H1 (cell line): ENCODE measurements at regions not wholly inside any gene's neighbourhood (a gene's known extent, or its start where the extent isn't known, plus 50 kb on each side); places are given as distances from the start of the nearest gene placed in this dataset.

Experiments
- CTCF ChIA-PET: fragments of 300-600 bp; sonication (Branson Sonifier 250); formaldehyde crosslinking; loops from one replicate; lab custom pipeline; 2021; ENCODE audit not compliant: partially characterized antibody; lab: Charles Lee
- POLR2A ChIA-PET: fragments of 300-600 bp; sonication (Branson Sonifier 250); formaldehyde crosslinking; loops from one replicate; lab custom pipeline; 2021; ENCODE audit warnings: inconsistent platforms; ENCODE audit not compliant: partially characterized antibody; lab: Charles Lee
- DNase-seq, 2 experiments: peaks; one replicate each; pipeline versions ENCODE4 v3.0.0 to v3.0.0-alpha.2; 2010 to 2022; ENCODE audit warnings: low spot score in 2 of 2, low read depth in 1 of 2, mixed read lengths in 1 of 2
- FAIRE-seq: peaks from 2 replicates; lab custom pipeline; 2011; peaks lifted over from hg19 to GRCh38; lab: Jason Lieb, UNC
- H2AFZ ChIP-seq: 2 replicates; pipeline ENCODE4 v1.8.1; 2012; ENCODE audit warnings: low read length, inconsistent platforms
- H2AK5ac ChIP-seq: 2 replicates; pipeline ENCODE4 v1.6.1; 2013; ENCODE audit warnings: low read depth, low read length
- H2BK120ac ChIP-seq: replicated peaks from 2 replicates; pipeline ENCODE3; 2013; ENCODE audit warnings: low read depth, low read length, inconsistent platforms
- H2BK12ac ChIP-seq: 2 replicates; pipeline ENCODE4 v1.6.1; 2013; ENCODE audit warnings: low read depth, low read length
- H2BK15ac ChIP-seq: 2 replicates; pipeline ENCODE4 v1.6.1; 2013; ENCODE audit warnings: low read length
- H2BK20ac ChIP-seq: 2 replicates; pipeline ENCODE4 v1.6.1; 2013; ENCODE audit warnings: low read length
- H2BK5ac ChIP-seq: 2 replicates; pipeline ENCODE4 v1.6.1; 2013; ENCODE audit warnings: low read depth, low read length
- H3K14ac ChIP-seq: 2 replicates; pipeline ENCODE4 v1.6.1; 2013; ENCODE audit warnings: inconsistent platforms; ENCODE audit not compliant: insufficient read length
- H3K18ac ChIP-seq: 2 replicates; pipeline ENCODE4 v1.6.1; 2013; ENCODE audit warnings: low read length; ENCODE audit errors: extremely low read depth
- H3K23ac ChIP-seq: 2 replicates; pipeline ENCODE4 v1.6.1; 2013; ENCODE audit warnings: inconsistent platforms; ENCODE audit not compliant: insufficient read length
- H3K23me2 ChIP-seq: 2 replicates; pipeline ENCODE4 v1.6.1; 2013; ENCODE audit warnings: low read depth, low read length
- H3K27ac ChIP-seq: 2 replicates; pipeline ENCODE4 v1.6.1; 2011; ENCODE audit warnings: low read depth, low read length, inconsistent platforms
- H3K27me3 ChIP-seq, 4 experiments: replicated peaks in 1 of 4; 1 replicate in 1 of 4; 2 replicates in 3 of 4; pipeline versions ENCODE4 v1.6.1 to v1.8.1; 2011 to 2013; ENCODE audit warnings: low read length in 3 of 4, mild to moderate bottlenecking in 3 of 4, inconsistent platforms in 2 of 4, mixed read lengths in 2 of 4, moderate library complexity in 1 of 4; ENCODE audit not compliant: control insufficient read depth in 3 of 4, insufficient read depth in 3 of 4; ENCODE audit errors: extremely low read depth in 1 of 4
- H3K36me3 ChIP-seq, 4 experiments: 2 replicates each; pipeline versions ENCODE4 v1.6.1 to v1.8.1; 2011 to 2013; ENCODE audit warnings: mild to moderate bottlenecking in 4 of 4, low read length in 3 of 4, moderate library complexity in 2 of 4, control low read depth in 1 of 4, inconsistent platforms in 1 of 4; ENCODE audit not compliant: insufficient read depth in 4 of 4, control insufficient read depth in 2 of 4
- H3K4ac ChIP-seq: replicated peaks from 2 replicates; pipeline ENCODE3; 2013; ENCODE audit warnings: low read length, low read depth, mixed read lengths, inconsistent platforms; ENCODE audit not compliant: insufficient read length
- H3K4me1 ChIP-seq, 4 experiments: replicated peaks in 1 of 4; 1 replicate in 1 of 4; 2 replicates in 3 of 4; pipeline versions ENCODE4 v1.6.1 to v1.8.1; 2011 to 2013; ENCODE audit warnings: low read length in 3 of 4, inconsistent platforms in 2 of 4, mixed read lengths in 1 of 4; ENCODE audit not compliant: insufficient read depth in 4 of 4, control insufficient read depth in 3 of 4
- H3K4me2 ChIP-seq, 2 experiments: 2 replicates each; pipeline versions ENCODE4 v1.6.1 to v1.8.1; 2011 to 2013; ENCODE audit warnings: low read depth in 2 of 2, low read length in 2 of 2, control low read depth in 1 of 2, inconsistent platforms in 1 of 2, mild to moderate bottlenecking in 1 of 2; ENCODE audit not compliant: insufficient read depth in 1 of 2
- H3K4me3 ChIP-seq, 4 experiments: fragments of 200-600, 300-600 bp in 1 of 4; sonication (generic), shearing (Covaris generic), sonication (Bioruptor Twin) in 1 of 4; 2 replicates each; pipeline versions ENCODE4 v1.5.1 to v1.8.1; 2011 to 2016; ENCODE audit warnings: low read length in 4 of 4, low read depth in 3 of 4, control low read depth in 2 of 4, inconsistent platforms in 2 of 4, mild to moderate bottlenecking in 2 of 4, mixed read lengths in 1 of 4, moderate library complexity in 1 of 4; ENCODE audit not compliant: insufficient read depth in 2 of 4; ENCODE audit errors: extremely low read depth in 1 of 4
- H3K56ac ChIP-seq: replicated peaks from 2 replicates; pipeline ENCODE3; 2013; ENCODE audit warnings: low read depth, mild to moderate bottlenecking, mixed read lengths, low read length, inconsistent platforms; ENCODE audit not compliant: insufficient read length
- H3K79me1 ChIP-seq: 2 replicates; pipeline ENCODE4 v1.6.1; 2013; ENCODE audit warnings: low read depth, low read length, control low read depth
- H3K79me2 ChIP-seq, 2 experiments: 2 replicates each; pipeline versions ENCODE4 v1.6.1 to v1.8.1; 2012 to 2013; ENCODE audit warnings: low read length in 2 of 2, mild to moderate bottlenecking in 2 of 2, inconsistent platforms in 1 of 2; ENCODE audit not compliant: insufficient read depth in 2 of 2, control insufficient read depth in 1 of 2
- H3K9ac ChIP-seq, 4 experiments: replicated peaks in 1 of 4; 1 replicate in 1 of 4; 2 replicates in 3 of 4; pipeline versions ENCODE4 v1.6.1 to v1.8.1; 2011 to 2013; ENCODE audit warnings: low read depth in 3 of 4, low read length in 3 of 4, control low read depth in 2 of 4, mild to moderate bottlenecking in 2 of 4, moderate library complexity in 2 of 4, inconsistent platforms in 1 of 4; ENCODE audit errors: extremely low read depth in 1 of 4
- H3K9me3 ChIP-seq, 2 experiments: 2 replicates each; pipeline versions ENCODE4 v1.6.1 to v1.8.1; 2012 to 2013; ENCODE audit warnings: mild to moderate bottlenecking in 2 of 2, moderate library complexity in 2 of 2, control low read depth in 1 of 2, inconsistent platforms in 1 of 2, low read depth in 1 of 2, low read length in 1 of 2, mixed read lengths in 1 of 2; ENCODE audit not compliant: insufficient read depth in 2 of 2
- H4K20me1 ChIP-seq, 2 experiments: replicated peaks in 1 of 2; 2 replicates each; pipeline versions ENCODE3 to v1.8.1; 2011 to 2013; ENCODE audit warnings: inconsistent platforms in 2 of 2, low read length in 2 of 2, mild to moderate bottlenecking in 1 of 2; ENCODE audit not compliant: insufficient read depth in 2 of 2, control insufficient read depth in 1 of 2
- H4K5ac ChIP-seq: 2 replicates; pipeline ENCODE4 v1.6.1; 2013; ENCODE audit warnings: low read length, low read depth, mixed read lengths, inconsistent platforms; ENCODE audit not compliant: insufficient read length
- H4K8ac ChIP-seq: 2 replicates; pipeline ENCODE4 v1.8.0; 2013; ENCODE audit warnings: mild to moderate bottlenecking, moderate library complexity, low read length, inconsistent platforms; ENCODE audit not compliant: insufficient read depth; ENCODE audit errors: extremely low read depth
- H4K91ac ChIP-seq: replicated peaks from 2 replicates; pipeline ENCODE3; 2013; ENCODE audit warnings: low read length, mixed read lengths, inconsistent platforms; ENCODE audit not compliant: insufficient read length
- EP300 ChIP-seq, 2 experiments: IDR thresholded peaks; 1 replicate in 1 of 2; 2 replicates in 1 of 2; pipeline ENCODE4 v1.6.1; 2011 to 2012; ENCODE audit warnings: low read depth in 2 of 2, low read length in 2 of 2, mild to moderate bottlenecking in 2 of 2, borderline replicate concordance in 1 of 2, inconsistent platforms in 1 of 2, moderate library complexity in 1 of 2
- MAFK ChIP-seq: IDR thresholded peaks from 2 replicates; pipeline ENCODE4 v1.6.1; 2012; ENCODE audit warnings: low read depth, mild to moderate bottlenecking, improper control_type of control experiment, low read length
- RBBP5 ChIP-seq: IDR thresholded peaks from 2 replicates; pipeline ENCODE4 v1.7.1; 2012; ENCODE audit warnings: low read depth, mild to moderate bottlenecking, inconsistent platforms, low read length, moderate library complexity, borderline replicate concordance
- SIX5 ChIP-seq: IDR thresholded peaks from 2 replicates; pipeline ENCODE4 v1.6.1; 2011; ENCODE audit warnings: mild to moderate bottlenecking, low read depth, low read length
- TBP ChIP-seq: IDR thresholded peaks from 2 replicates; pipeline ENCODE4 v1.6.1; 2011; ENCODE audit warnings: low read depth, low read length, improper control_type of control experiment
- WGBS, 2 experiments: shearing (Covaris generic) in 1 of 2; methylation state at CpG; one replicate each; pipeline versions ENCODE4 v1.1.6 to v1.1.7; 2013 to 2015; ENCODE audit warnings: low lambda C conversion rate in 2 of 2, mixed read lengths in 2 of 2, inconsistent platforms in 1 of 2, low coverage in 1 of 2, missing lambda C conversion rate in 1 of 2; ENCODE audit not compliant: insufficient replicate concordance in 2 of 2, insufficient coverage in 1 of 2, insufficient read length in 1 of 2; ENCODE audit errors: extremely low coverage in 1 of 2, missing lambda C conversion rate in 1 of 2; 5-methylcytosine and 5-hydroxymethylcytosine counted together

DNA sequence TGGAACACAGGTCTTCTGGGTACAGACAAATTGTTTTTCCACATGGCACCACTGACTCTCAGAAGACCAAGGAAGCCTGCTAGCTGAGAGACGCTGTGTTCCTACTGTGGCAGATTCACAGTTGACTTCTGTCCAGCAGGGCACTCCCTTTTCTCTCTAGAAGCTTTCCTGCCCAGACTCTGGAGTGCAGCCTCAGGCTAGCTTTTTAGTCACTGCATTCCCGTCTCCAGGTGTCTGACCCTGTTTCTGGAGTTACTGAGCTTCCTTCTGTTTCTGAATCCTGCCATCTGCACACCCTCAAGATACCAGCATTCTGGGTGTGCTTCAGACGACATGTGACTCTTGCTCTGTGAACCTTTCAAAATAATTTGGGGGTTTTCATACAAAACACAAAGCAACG lies 125.1 kb downstream of the TMEM200C start:
- no peak overlapping the region for H3K56ac ChIP-seq
- H2BK12ac ChIP-seq: no peak overlapping the region
- no peak overlapping the region for H2BK20ac ChIP-seq
- H4K8ac ChIP-seq: no peak overlapping the region
- H3K4me2 ChIP-seq: no peak overlapping the region
- no peak overlapping the region for H4K5ac ChIP-seq
- no peak for TF ChIP-seq TBP
- no peak for TF ChIP-seq MAFK
- TF ChIP-seq SIX5: no peak
- no peak for TF ChIP-seq RBBP5
- TF ChIP-seq EP300 (IDR thresholded peaks at IDR 0.05; ENCODE audit: borderline replicate concordance in 1 of 2, low read depth in 2 of 2, low read length in 2 of 2): no peak
- TF ChIP-seq, all 59 proteins: peak for 0
- Histone ChIP-seq H3K4me3 (no peak overlapping the region), H2BK15ac (no peak overlapping the region), H3K18ac (no peak overlapping the region), H3K4me1 (peaks cover 0 to 8% (median under 1%) of the 10 kb centered on the region in 4 experiments; a peak in 4 of 7 replicates), H4K20me1 (no peaks in the 10 kb centered on the region), H2BK5ac (no peak overlapping the region), H3K79me1 (no peaks in the 10 kb centered on the region), H3K14ac (no peak overlapping the region), H3K4ac (no peak overlapping the region), H3K9me3 (no peaks in the 10 kb centered on the region), H4K91ac (no peak overlapping the region), H3K23ac (no peak overlapping the region), H2AFZ (no peak overlapping the region), H3K9ac (no peak overlapping the region), H2BK120ac (no peak overlapping the region), H3K23me2 (no peaks in the 10 kb centered on the region), H3K36me3 (no peaks in the 10 kb centered on the region), H3K27ac (no peak overlapping the region), H3K27me3 (no peaks in the 10 kb centered on the region), H3K79me2 (no peaks in the 10 kb centered on the region), H2AK5ac (no peak overlapping the region)
- CTCF ChIA-PET: no interaction called here
- POLR2A ChIA-PET: interaction anchor here (0.9 kb wide), 1 partner anchor 11 kb away, joined by 3 read pairs; no protein-coding TSS in a partner anchor
- DNase-seq (no peak), FAIRE-seq (no peak)
- 81% methylated on average over 4 of the region's 4 CpGs; no CpG with 5 or more reads in 1 of the 2 experiments for WGBS, 2 experiments
